HFF-Myc (cell line): ENCODE measurements at regions not wholly inside any gene's neighbourhood (a gene's known extent, or its start where the extent isn't known, plus 50 kb on each side); places are given as distances from the start of the nearest gene placed in this dataset.
A peak's percentile ranks its signal among the peaks of the same experiment; 100 is the strongest.

Experiments used
- DNase-seq: peaks from one replicate; pipeline ENCODE4 v3.0.0-alpha.2; 2011; ENCODE audit warnings: low read depth; ENCODE audit errors: extremely low read depth
- H3K4me3 ChIP-seq: replicated peaks from 2 replicates; pipeline ENCODE4 v1.5.1; 2011; ENCODE audit warnings: low read depth, mild to moderate bottlenecking, control low read depth, low read length
- CTCF ChIP-seq: IDR thresholded peaks from 2 replicates; pipeline ENCODE4 v1.5.1; 2012; ENCODE audit warnings: mild to moderate bottlenecking, low read depth, low read length, control low read depth; ENCODE audit errors: missing control alignments

GRCh38 chr4:155609455-155610059 lies 57.1 kb upstream of the GUCY1A1 start:
- no peak overlapping the region for H3K4me3 ChIP-seq
- DNase-seq, result no peak
- TF ChIP-seq CTCF, result no peak

GRCh38 chr4:155608225-155608885 lies 58.3 kb upstream of the GUCY1A1 start:
- no peak for DNase-seq
- no peak overlapping the region for H3K4me3 ChIP-seq
- no peak for TF ChIP-seq CTCF

- H3K4me3 ChIP-seq, result no peak overlapping the region
- no peak for TF ChIP-seq CTCF
- DNase-seq, result no peak
These were observed 59.2 kb upstream of the GUCY1A1 start for GRCh38 chr4:155607481-155607880.

GRCh38 chr4:155604718-155605626 lies 61.7 kb upstream of the GUCY1A1 start:
- H3K4me3 ChIP-seq, result no peak overlapping the region
- peak; percentile 57 for DNase-seq
- TF ChIP-seq CTCF, result no peak

GRCh38 chr4:155603360-155603891 lies 63.2 kb upstream of the GUCY1A1 start:
- no peak for TF ChIP-seq CTCF
- H3K4me3 ChIP-seq, result no peak overlapping the region
- no peak for DNase-seq

- TF ChIP-seq CTCF, result no peak
- no peak for DNase-seq
These were observed 64.1 kb upstream of the GUCY1A1 start for GRCh38 chr4:155602351-155603140.

More at GRCh38 chr4:155602351-155603140, 64.1 kb upstream of the GUCY1A1 start:
- no peak overlapping the region for H3K4me3 ChIP-seq
